Large intestine (tissue), 3 donors: ENCODE measurements at regions not wholly inside any gene's neighbourhood (a gene's known extent, or its start where the extent isn't known, plus 50 kb on each side); places are given as distances from the start of the nearest gene placed in this dataset.
"Not testable (repeated sequence)": the region's sequence is repeated elsewhere in the genome, so short reads cannot be mapped to it uniquely, and the experiment has no call there.

Experiments
- DNase-seq, 2 donors: peaks; one replicate each; pipeline versions ENCODE4 v3.0.0 to v3.0.0-alpha.2; 2013
- H3K27ac ChIP-seq: one replicate; pipeline ENCODE4 v1.5.1; 2013; ENCODE audit warnings: low read length
- H3K27me3 ChIP-seq: 2 replicates; pipeline ENCODE4 v1.6.1; 2013; ENCODE audit warnings: low read length; ENCODE audit not compliant: control insufficient read depth, insufficient read depth
- H3K36me3 ChIP-seq: 2 replicates; pipeline ENCODE4 v1.6.1; 2013; ENCODE audit warnings: low read length; ENCODE audit not compliant: control insufficient read depth, insufficient read depth
- H3K4me1 ChIP-seq: one replicate; pipeline ENCODE4 v1.6.1; 2013; ENCODE audit warnings: low read length; ENCODE audit not compliant: control insufficient read depth, insufficient read depth
- H3K4me3 ChIP-seq: one replicate; pipeline ENCODE4 v1.5.1; 2013; ENCODE audit warnings: low read length
- H3K9me3 ChIP-seq: one replicate; pipeline ENCODE4 v1.6.1; 2013; ENCODE audit warnings: mild to moderate bottlenecking, low read depth, low read length, moderate library complexity; ENCODE audit not compliant: control insufficient read depth
- WGBS: methylation state at CpG from one replicate; pipeline ENCODE4 v1.1.5; 2013; ENCODE audit warnings: low lambda C conversion rate; ENCODE audit not compliant: insufficient coverage; 5-methylcytosine and 5-hydroxymethylcytosine counted together

GRCh38 chr10:80967357-80967756, 429.7 kb downstream of the SH2D4B start:
- H3K27ac ChIP-seq, DNase-seq, H3K27me3 ChIP-seq, H3K36me3 ChIP-seq, H3K9me3 ChIP-seq, H3K4me3 ChIP-seq, H3K4me1 ChIP-seq: not testable (repeated sequence)
- no CpG with 5 or more reads among the region's 4 CpGs for WGBS

- DNase-seq = no peak
- Histone ChIP-seq H3K4me3 (no peak overlapping the region), H3K4me1 (no peaks in the 10 kb centered on the region), H3K36me3 (no peaks in the 10 kb centered on the region), H3K27me3 (no peaks in the 10 kb centered on the region), H3K9me3 (no peaks in the 10 kb centered on the region), H3K27ac (no peak overlapping the region)
These were observed 431.2 kb downstream of the SH2D4B start for GRCh38 chr10:80968903-80969302.

- H3K4me3 ChIP-seq = no peak overlapping the region
- no peak for DNase-seq
- no CpG with 5 or more reads among the region's 1 CpG for WGBS
- H3K27ac ChIP-seq = no peak overlapping the region
- H3K27me3 ChIP-seq = no peaks in the 10 kb centered on the region
- H3K9me3 ChIP-seq = no peaks in the 10 kb centered on the region
- no peaks in the 10 kb centered on the region for H3K4me1 ChIP-seq
- H3K36me3 ChIP-seq = no peaks in the 10 kb centered on the region
These were observed 433.8 kb downstream of the SH2D4B start for GRCh38 chr10:80971461-80971860.

- Histone ChIP-seq H3K27me3 (no peaks in the 10 kb centered on the region), H3K36me3 (no peaks in the 10 kb centered on the region), H3K9me3 (no peaks in the 10 kb centered on the region), H3K27ac (no peak overlapping the region), H3K4me1 (no peaks in the 10 kb centered on the region), H3K4me3 (no peak overlapping the region)
- 93% methylated on average over 2 of the region's 5 CpGs for WGBS
- no peak for DNase-seq
These were observed 439.0 kb downstream of the SH2D4B start for GRCh38 chr10:80976658-80977057.

- no peak for DNase-seq
- Histone ChIP-seq H3K4me3 (no peak overlapping the region), H3K4me1 (no peaks in the 10 kb centered on the region), H3K36me3 (no peaks in the 10 kb centered on the region), H3K9me3 (no peaks in the 10 kb centered on the region), H3K27ac (no peak overlapping the region), H3K27me3 (no peaks in the 10 kb centered on the region)
- WGBS = 63% methylated on average over 1 of the region's 1 CpG
These were observed 447.4 kb downstream of the SH2D4B start for GRCh38 chr10:80985102-80985501.

GRCh38 chr10:80986596-80986995, 448.9 kb downstream of the SH2D4B start:
- Histone ChIP-seq H3K27ac (no peak overlapping the region), H3K9me3 (no peaks in the 10 kb centered on the region), H3K36me3 (no peaks in the 10 kb centered on the region), H3K27me3 (no peaks in the 10 kb centered on the region), H3K4me3 (no peak overlapping the region), H3K4me1 (no peaks in the 10 kb centered on the region)
- no peak for DNase-seq
- WGBS = 43% methylated on average over 1 of the region's 3 CpGs

GRCh38 chr10:80988755-80989154, 451.1 kb downstream of the SH2D4B start:
- Histone ChIP-seq H3K4me3 (no peak overlapping the region), H3K27ac (no peak overlapping the region), H3K36me3 (no peaks in the 10 kb centered on the region), H3K4me1 (no peaks in the 10 kb centered on the region), H3K9me3 (no peaks in the 10 kb centered on the region), H3K27me3 (no peaks in the 10 kb centered on the region)
- no peak for DNase-seq
- WGBS = 63% methylated on average over 1 of the region's 3 CpGs

GRCh38 chr10:80996615-80997193, 459.0 kb downstream of the SH2D4B start:
- no CpG with 5 or more reads among the region's 7 CpGs for WGBS
- Histone ChIP-seq H3K27ac (no peak overlapping the region), H3K9me3 (no peaks in the 10 kb centered on the region), H3K27me3 (no peaks in the 10 kb centered on the region), H3K4me3 (no peak overlapping the region), H3K36me3 (no peaks in the 10 kb centered on the region), H3K4me1 (no peaks in the 10 kb centered on the region)
- no peak for DNase-seq

- WGBS = 100% methylated on average over 1 of the region's 1 CpG
- Histone ChIP-seq H3K27me3 (no peaks in the 10 kb centered on the region), H3K4me1 (no peaks in the 10 kb centered on the region), H3K27ac (no peak overlapping the region), H3K36me3 (no peaks in the 10 kb centered on the region), H3K4me3 (no peak overlapping the region), H3K9me3 (no peaks in the 10 kb centered on the region)
- DNase-seq = no peak
These were observed 463.1 kb downstream of the SH2D4B start for GRCh38 chr10:81000781-81001180.

- H3K4me1 ChIP-seq = no peaks in the 10 kb centered on the region
- H3K9me3 ChIP-seq = no peaks in the 10 kb centered on the region
- H3K36me3 ChIP-seq = no peaks in the 10 kb centered on the region
- 90% methylated on average over 2 of the region's 4 CpGs for WGBS
- no peak overlapping the region for H3K4me3 ChIP-seq
- DNase-seq = no peak
- no peaks in the 10 kb centered on the region for H3K27me3 ChIP-seq
- H3K27ac ChIP-seq = no peak overlapping the region
These were observed 464.7 kb downstream of the SH2D4B start for GRCh38 chr10:81002382-81002781.

GRCh38 chr10:81007872-81008271, 470.2 kb downstream of the SH2D4B start:
- WGBS = no CpG with 5 or more reads among the region's 1 CpG

More at GRCh38 chr10:81007872-81008271, 470.2 kb downstream of the SH2D4B start:
- DNase-seq = no peak
- Histone ChIP-seq H3K4me1 (no peaks in the 10 kb centered on the region), H3K9me3 (no peaks in the 10 kb centered on the region), H3K36me3 (no peaks in the 10 kb centered on the region), H3K27ac (no peak overlapping the region), H3K4me3 (no peak overlapping the region), H3K27me3 (no peaks in the 10 kb centered on the region)
